ENCODE measurements at regions not wholly inside any gene's neighbourhood (a gene's known extent, or its start where the extent isn't known, plus 50 kb on each side); places are given as distances from the start of the nearest gene placed in this dataset.

- no peak for TF ChIP-seq CTCF (conservative IDR thresholded peaks at IDR 0.05; ENCODE audit: low read depth, low read length)
- no peak for TF ChIP-seq EZH2phosphoT487 (IDR thresholded peaks at IDR 0.05; ENCODE audit: borderline replicate concordance, low read length)
Measured at GRCh38 chr4:157932936-157933335, 239.9 kb downstream of the GASK1B start.
